H9 (cell line): ENCODE measurements at regions not wholly inside any gene's neighbourhood (a gene's known extent, or its start where the extent isn't known, plus 50 kb on each side); places are given as distances from the start of the nearest gene placed in this dataset.

Experiments
- DNase-seq: peaks from one replicate; pipeline ENCODE4 v3.0.0-alpha.2; 2017
- H2AFZ ChIP-seq: one replicate; pipeline ENCODE4 v1.6.1; 2013; ENCODE audit warnings: mild to moderate bottlenecking, low read length, control low read depth, moderate library complexity
- H2AK5ac ChIP-seq: 2 replicates; pipeline ENCODE4 v1.6.1; 2013; ENCODE audit warnings: low read length, control low read depth, mixed read lengths; ENCODE audit not compliant: insufficient read length
- H2BK120ac ChIP-seq: one replicate; pipeline ENCODE4 v1.6.1; 2013; ENCODE audit warnings: low read depth, mild to moderate bottlenecking, low read length, control low read depth, inconsistent platforms; ENCODE audit not compliant: poor library complexity, severe bottlenecking
- H2BK12ac ChIP-seq: 2 replicates; pipeline ENCODE4 v1.6.1; 2013; ENCODE audit warnings: low read length, control low read depth, mixed read lengths, low read depth; ENCODE audit not compliant: insufficient read length
- H2BK15ac ChIP-seq: 2 replicates; pipeline ENCODE4 v1.6.1; 2013; ENCODE audit warnings: low read depth, low read length, control low read depth
- H2BK20ac ChIP-seq: one replicate; pipeline ENCODE4 v1.6.1; 2013; ENCODE audit warnings: low read depth, mild to moderate bottlenecking, low read length, control low read depth, inconsistent platforms; ENCODE audit not compliant: poor library complexity, severe bottlenecking
- H2BK5ac ChIP-seq: 2 replicates; pipeline ENCODE4 v1.6.1; 2013; ENCODE audit warnings: low read length, control low read depth, mixed read lengths; ENCODE audit not compliant: insufficient read length
- H3K14ac ChIP-seq: 2 replicates; pipeline ENCODE4 v1.6.1; 2013; ENCODE audit warnings: low read length, control low read depth; ENCODE audit not compliant: insufficient read depth
- H3K18ac ChIP-seq: 2 replicates; pipeline ENCODE4 v1.6.1; 2013; ENCODE audit warnings: low read depth, mild to moderate bottlenecking, mixed read lengths, low read length, control low read depth; ENCODE audit not compliant: insufficient read length
- H3K23ac ChIP-seq: 2 replicates; pipeline ENCODE4 v1.6.1; 2013; ENCODE audit warnings: low read length, control low read depth, mixed read lengths, low read depth; ENCODE audit not compliant: insufficient read length
- H3K23me2 ChIP-seq: 2 replicates; pipeline ENCODE4 v1.6.1; 2013; ENCODE audit warnings: low read depth, mild to moderate bottlenecking, mixed read lengths, low read length, control low read depth; ENCODE audit not compliant: insufficient read length, poor library complexity, severe bottlenecking
- H3K27ac ChIP-seq: 2 replicates; pipeline ENCODE4 v1.5.1; 2013; ENCODE audit warnings: low read length, control low read depth, mixed read lengths, low read depth; ENCODE audit not compliant: insufficient read length
- H3K27me3 ChIP-seq: 2 replicates; pipeline ENCODE4 v1.6.1; 2013; ENCODE audit warnings: low read length, control low read depth, inconsistent platforms; ENCODE audit not compliant: insufficient read depth
- H3K4ac ChIP-seq: 2 replicates; pipeline ENCODE4 v1.6.1; 2013; ENCODE audit warnings: low read depth, mild to moderate bottlenecking, control low read depth, inconsistent platforms, low read length, moderate library complexity
- H3K4me1 ChIP-seq: 2 replicates; pipeline ENCODE4 v1.6.1; 2013; ENCODE audit warnings: low read length, control low read depth, inconsistent platforms; ENCODE audit not compliant: insufficient read depth
- H3K4me2 ChIP-seq: 2 replicates; pipeline ENCODE4 v1.6.1; 2013; ENCODE audit warnings: low read length, control low read depth, mixed read lengths; ENCODE audit not compliant: insufficient read length, insufficient read depth
- H3K56ac ChIP-seq: 2 replicates; pipeline ENCODE4 v1.6.1; 2013; ENCODE audit warnings: low read depth, mild to moderate bottlenecking, mixed read lengths, low read length, control low read depth; ENCODE audit not compliant: insufficient read length
- H3K79me1 ChIP-seq: 2 replicates; pipeline ENCODE4 v1.6.1; 2013; ENCODE audit warnings: low read depth, mild to moderate bottlenecking, moderate library complexity, low read length, control low read depth, inconsistent platforms; ENCODE audit not compliant: insufficient read depth, poor library complexity, severe bottlenecking
- H3K79me2 ChIP-seq: 2 replicates; pipeline ENCODE4 v1.6.1; 2013; ENCODE audit warnings: low read length, control low read depth, inconsistent platforms; ENCODE audit not compliant: insufficient read depth
- H3K9ac ChIP-seq: 2 replicates; pipeline ENCODE4 v1.6.1; 2013; ENCODE audit warnings: low read length, control low read depth, mixed read lengths; ENCODE audit not compliant: insufficient read length; ENCODE audit errors: extremely low read depth
- H3K9me3 ChIP-seq: one replicate; pipeline ENCODE4 v1.6.1; 2013; ENCODE audit warnings: low read depth, low read length, inconsistent platforms; ENCODE audit not compliant: control insufficient read depth
- H3T11ph ChIP-seq: one replicate; pipeline ENCODE4 v1.6.1; 2013; ENCODE audit warnings: mild to moderate bottlenecking, low read length, control low read depth, inconsistent platforms
- H4K20me1 ChIP-seq: one replicate; pipeline ENCODE4 v1.6.1; 2013; ENCODE audit not compliant: control insufficient read depth, insufficient read length, insufficient read depth
- H4K5ac ChIP-seq: 2 replicates; pipeline ENCODE4 v1.6.1; 2013; ENCODE audit warnings: low read depth, mild to moderate bottlenecking, mixed read lengths, low read length, control low read depth; ENCODE audit not compliant: insufficient read length
- H4K8ac ChIP-seq: replicated peaks from 2 replicates; pipeline ENCODE4 v1.6.1; 2013; ENCODE audit warnings: low read length, control low read depth, mixed read lengths, low read depth; ENCODE audit not compliant: insufficient read length
- H4K91ac ChIP-seq: 2 replicates; pipeline ENCODE4 v1.6.1; 2013; ENCODE audit warnings: low read depth, mild to moderate bottlenecking, moderate library complexity, mixed read lengths, low read length, control low read depth; ENCODE audit not compliant: insufficient read length
- H3K27ac Mint-ChIP-seq, 3 experiments: 2 replicates in 2 of 3; 3 replicates in 1 of 3; pipeline ENCODE4 v1.8.0; 2020 to 2021; ENCODE audit warnings: mixed read lengths in 3 of 3, mild to moderate bottlenecking in 1 of 3, moderate library complexity in 1 of 3
- H3K27me3 Mint-ChIP-seq: 2 replicates; pipeline ENCODE4 v1.8.0; 2021; ENCODE audit warnings: low read depth, mild to moderate bottlenecking, moderate library complexity, mixed read lengths
- H3K36me3 Mint-ChIP-seq, 3 experiments: 2 replicates in 2 of 3; 3 replicates in 1 of 3; pipeline ENCODE4 v1.8.0; 2020 to 2021; ENCODE audit warnings: low read depth in 3 of 3, mixed read lengths in 3 of 3; ENCODE audit not compliant: insufficient read depth in 1 of 3
- H3K4me1 Mint-ChIP-seq, 2 experiments: 2 replicates each; pipeline ENCODE4 v1.8.0; 2020; ENCODE audit warnings: mixed read lengths in 2 of 2
- H3K4me3 Mint-ChIP-seq, 2 experiments: 2 replicates in 1 of 2; 3 replicates in 1 of 2; pipeline ENCODE4 v1.8.0; 2020 to 2021; ENCODE audit warnings: mild to moderate bottlenecking in 2 of 2, mixed read lengths in 2 of 2, moderate library complexity in 1 of 2
- H3K9me3 Mint-ChIP-seq, 2 experiments: 2 replicates in 1 of 2; 3 replicates in 1 of 2; pipeline ENCODE4 v1.8.0; 2020; ENCODE audit warnings: mild to moderate bottlenecking in 2 of 2, mixed read lengths in 2 of 2, moderate library complexity in 1 of 2
- CTCF ChIP-seq: fragments of 200-600 bp; sonication (generic); conservative IDR thresholded peaks from 3 replicates; pipeline ENCODE4 v1.8.0; 2021; ENCODE audit warnings: antibody characterized with exemption, mild to moderate bottlenecking
- WGBS: extraction: QIAGEN DNeasy Blood & Tissue Kit; methylation state at CpG from one replicate; pipeline ENCODE4 v1.1.7; 2013; ENCODE audit warnings: missing lambda C conversion rate, low lambda C conversion rate, mixed read lengths; ENCODE audit not compliant: insufficient read length; ENCODE audit errors: extremely low coverage; 5-methylcytosine and 5-hydroxymethylcytosine counted together

- no peak overlapping the region for H4K5ac ChIP-seq
Observed at GRCh38 chr18:78830826-78831225, 148.8 kb upstream of the SALL3 start.

More at GRCh38 chr18:78830826-78831225, 148.8 kb upstream of the SALL3 start:
- Histone ChIP-seq H4K91ac (no peak overlapping the region), H4K20me1 (no peaks in the 10 kb centered on the region), H3K27me3 (no peaks in the 10 kb centered on the region), H2BK120ac (no peak overlapping the region), H4K8ac (no peak overlapping the region), H2AFZ (no peak overlapping the region), H2BK20ac (no peak overlapping the region), H3K9ac (no peak overlapping the region), H2BK5ac (no peak overlapping the region), H2BK15ac (no peak overlapping the region), H3K9me3 (no peaks in the 10 kb centered on the region), H3K4me2 (no peak overlapping the region), H3K4me1 (no peaks in the 10 kb centered on the region), H2BK12ac (no peak overlapping the region), H3K4ac (no peak overlapping the region), H3K23ac (no peak overlapping the region), H3K56ac (no peak overlapping the region), H3K27ac (no peak overlapping the region), H3T11ph (no peak overlapping the region), H3K14ac (no peak overlapping the region), H2AK5ac (no peak overlapping the region), H3K79me1 (no peaks in the 10 kb centered on the region), H3K23me2 (no peaks in the 10 kb centered on the region), H3K18ac (no peak overlapping the region), H3K79me2 (no peaks in the 10 kb centered on the region)
- H3K27ac Mint-ChIP-seq: no peak overlapping the region
- TF ChIP-seq CTCF: no peak
- no peaks in the 10 kb centered on the region; a peak in 2 of 5 replicates for H3K9me3 Mint-ChIP-seq
- peaks cover 14 to 15% of the 10 kb centered on the region in 2 experiments for H3K4me1 Mint-ChIP-seq
- no peak for DNase-seq
- peaks cover 3% of the 10 kb centered on the region for H3K27me3 Mint-ChIP-seq
- H3K4me3 Mint-ChIP-seq: no peak overlapping the region
- WGBS: no CpG with 5 or more reads among the region's 11 CpGs
- H3K36me3 Mint-ChIP-seq: no peaks in the 10 kb centered on the region; a peak in 1 of 7 replicates
